ENCODE measurements at regions not wholly inside any gene's neighbourhood (a gene's known extent, or its start where the extent isn't known, plus 50 kb on each side); places are given as distances from the start of the nearest gene placed in this dataset.

GRCh38 chrX:140172401-140172800, 207.1 kb upstream of the CXorf66 start:
- peaks cover 4% of the 10 kb centered on the region for H3K27me3 Mint-ChIP-seq (ENCODE audit: low read depth)
- ATAC-seq, result no peak
- no peak for TF ChIP-seq AFF4 (CRISPR knock-in tag; IDR thresholded peaks at IDR 0.05; ENCODE audit: borderline replicate concordance)
- no peak for TF ChIP-seq CREM (CRISPR knock-in tag; IDR thresholded peaks at IDR 0.05)
- TF ChIP-seq FOXP1 (CRISPR knock-in tag; IDR thresholded peaks at IDR 0.05; ENCODE audit: borderline replicate concordance), result no peak
- no peak for TF ChIP-seq OVOL2 (CRISPR knock-in tag; IDR thresholded peaks at IDR 0.05; ENCODE audit: borderline replicate concordance)
- TF ChIP-seq NFATC4 (CRISPR knock-in tag; IDR thresholded peaks at IDR 0.05), result no peak
- TF ChIP-seq FOXP4 (CRISPR knock-in tag; IDR thresholded peaks at IDR 0.05), result no peak
- no peak for TF ChIP-seq ZNF121 (CRISPR knock-in tag; IDR thresholded peaks at IDR 0.05)
- TF ChIP-seq, protein P1, sequence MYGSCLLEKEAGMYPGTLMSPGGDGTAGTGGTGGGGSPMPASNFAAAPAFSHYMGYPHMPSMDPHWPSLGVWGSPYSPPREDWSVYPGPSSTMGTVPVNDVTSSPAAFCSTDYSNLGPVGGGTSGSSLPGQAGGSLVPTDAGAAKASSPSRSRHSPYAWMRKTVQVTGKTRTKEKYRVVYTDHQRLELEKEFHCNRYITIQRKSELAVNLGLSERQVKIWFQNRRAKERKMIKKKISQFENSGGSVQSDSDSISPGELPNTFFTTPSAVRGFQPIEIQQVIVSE (CRISPR knock-in tag; IDR thresholded peaks at IDR 0.05; ENCODE audit: borderline replicate concordance), result no peak
- TF ChIP-seq ZBTB43 (CRISPR knock-in tag; IDR thresholded peaks at IDR 0.05), result no peak
- no peak for TF ChIP-seq NR3C1 (CRISPR knock-in tag; conservative IDR thresholded peaks at IDR 0.05; ENCODE audit: low read depth)
- peaks cover 8% of the 10 kb centered on the region for H3K36me3 Mint-ChIP-seq
- CTCF ChIA-PET, result no interaction called here
- no peak overlapping the region for H3K4me3 Mint-ChIP-seq
- no peak for DNase-seq (ENCODE audit: low spot score)
- POLR2A ChIA-PET, result no interaction called here
- no peak overlapping the region for H3K27ac Mint-ChIP-seq
- H3K4me1 Mint-ChIP-seq, result peaks cover 21% of the 10 kb centered on the region
- peaks cover 14% of the 10 kb centered on the region for H3K9me3 Mint-ChIP-seq

DNA sequence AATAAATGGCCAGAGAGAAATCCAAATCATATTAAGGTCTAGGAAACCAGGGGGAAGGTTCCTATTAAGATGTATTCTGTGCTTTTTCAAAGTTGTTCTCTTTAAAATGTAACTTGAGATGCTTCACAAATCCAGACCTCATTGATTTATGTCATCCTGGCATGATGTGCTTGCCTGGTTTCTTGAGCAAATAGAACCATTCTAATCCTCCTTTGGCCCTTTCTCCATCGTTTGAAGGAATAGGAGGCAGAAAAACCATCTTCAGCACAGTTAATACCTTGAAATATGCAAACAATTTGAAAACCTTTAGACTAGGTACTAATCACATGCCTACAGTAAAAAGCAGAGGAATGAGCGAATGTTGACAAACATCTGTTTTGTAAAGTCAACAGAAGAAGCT, 202.2 kb upstream of the CXorf66 start:
- DNase-seq (ENCODE audit: low spot score) (no peak), ATAC-seq (no peak)
- peaks cover 8% of the 10 kb centered on the region for H3K36me3 Mint-ChIP-seq
- CTCF ChIA-PET, result no interaction called here
- no peak overlapping the region for H3K27ac Mint-ChIP-seq
- peaks cover 4% of the 10 kb centered on the region for H3K4me1 Mint-ChIP-seq
- H3K4me3 Mint-ChIP-seq, result no peak overlapping the region
- POLR2A ChIA-PET, result no interaction called here
- peaks cover 4% of the 10 kb centered on the region for H3K27me3 Mint-ChIP-seq (ENCODE audit: low read depth)
- H3K9me3 Mint-ChIP-seq, result peaks cover 10% of the 10 kb centered on the region
- TF ChIP-seq ZNF671 (CRISPR knock-in tag; IDR thresholded peaks at IDR 0.05) (no peak), GTF2I (CRISPR knock-in tag; conservative IDR thresholded peaks at IDR 0.05) (no peak), IRF2 (CRISPR knock-in tag; IDR thresholded peaks at IDR 0.05; ENCODE audit: borderline replicate concordance, low read depth) (no peak), ATF1 (CRISPR knock-in tag; IDR thresholded peaks at IDR 0.05) (no peak), FOXJ3 (CRISPR knock-in tag; IDR thresholded peaks at IDR 0.05; ENCODE audit: borderline replicate concordance) (no peak), ZNF121 (CRISPR knock-in tag; IDR thresholded peaks at IDR 0.05) (no peak), ZNF423 (CRISPR knock-in tag; IDR thresholded peaks at IDR 0.05) (no peak), ETV6 (CRISPR knock-in tag; IDR thresholded peaks at IDR 0.05) (no peak), NR2C2 (CRISPR knock-in tag; IDR thresholded peaks at IDR 0.05) (no peak), TP53 (CRISPR knock-in tag; IDR thresholded peaks at IDR 0.05) (no peak), ATF2 (CRISPR knock-in tag; IDR thresholded peaks at IDR 0.05; ENCODE audit: borderline replicate concordance, low read depth) (no peak), MYBL2 (CRISPR knock-in tag; IDR thresholded peaks at IDR 0.05) (no peak), TCF7 (CRISPR knock-in tag; IDR thresholded peaks at IDR 0.05; ENCODE audit: low read depth) (no peak), ZNF425 (CRISPR knock-in tag; conservative IDR thresholded peaks at IDR 0.05) (no peak), SMAD4 (CRISPR knock-in tag; IDR thresholded peaks at IDR 0.05) (no peak)
- TF ChIP-seq, protein P2, sequence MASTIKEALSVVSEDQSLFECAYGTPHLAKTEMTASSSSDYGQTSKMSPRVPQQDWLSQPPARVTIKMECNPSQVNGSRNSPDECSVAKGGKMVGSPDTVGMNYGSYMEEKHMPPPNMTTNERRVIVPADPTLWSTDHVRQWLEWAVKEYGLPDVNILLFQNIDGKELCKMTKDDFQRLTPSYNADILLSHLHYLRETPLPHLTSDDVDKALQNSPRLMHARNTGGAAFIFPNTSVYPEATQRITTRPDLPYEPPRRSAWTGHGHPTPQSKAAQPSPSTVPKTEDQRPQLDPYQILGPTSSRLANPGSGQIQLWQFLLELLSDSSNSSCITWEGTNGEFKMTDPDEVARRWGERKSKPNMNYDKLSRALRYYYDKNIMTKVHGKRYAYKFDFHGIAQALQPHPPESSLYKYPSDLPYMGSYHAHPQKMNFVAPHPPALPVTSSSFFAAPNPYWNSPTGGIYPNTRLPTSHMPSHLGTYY (CRISPR knock-in tag; IDR thresholded peaks at IDR 0.05), result no peak

Data from WTC11 (cell line).